ENCODE measurements at regions not wholly inside any gene's neighbourhood (a gene's known extent, or its start where the extent isn't known, plus 50 kb on each side); places are given as distances from the start of the nearest gene placed in this dataset.

DNA sequence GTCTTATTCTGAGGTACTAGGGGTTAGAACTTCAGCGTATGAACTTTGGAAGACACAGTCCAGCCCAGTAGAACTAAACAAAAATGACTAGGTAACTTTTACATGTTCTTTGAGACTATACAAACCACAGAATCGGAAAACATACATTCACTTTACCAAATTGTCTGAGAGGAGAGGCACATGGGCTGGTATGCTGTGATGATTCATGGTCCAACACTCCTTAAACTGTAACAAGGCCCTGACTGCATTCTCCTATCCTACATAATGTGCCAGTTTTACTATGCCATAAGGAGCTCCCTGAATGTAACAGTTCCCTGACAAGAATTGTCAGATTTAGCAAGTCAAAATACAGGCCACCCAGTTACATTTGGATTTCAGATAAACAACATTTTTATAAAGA lies 640.0 kb downstream of the RAB28 start:
- Histone ChIP-seq H4K20me1 (ENCODE audit: insufficient read depth) (no peaks in the 10 kb centered on the region), H2AFZ (ENCODE audit: low read depth, low read length, poor library complexity, severe bottlenecking) (no peak overlapping the region), H3K9me2 (ENCODE audit: insufficient read depth) (no peaks in the 10 kb centered on the region), H3K4me2 (ENCODE audit: low read length) (no peak overlapping the region), H3K9me3 (ENCODE audit: control insufficient read depth in 1 of 2, insufficient read depth in 1 of 2, low read depth in 1 of 2, low read length in 2 of 2) (no peaks in the 10 kb centered on the region), H3K4me1 (ENCODE audit: control insufficient read depth in 1 of 2, insufficient read depth in 2 of 2, low read length in 2 of 2) (no peaks in the 10 kb centered on the region), H3K27ac (ENCODE audit: low read depth, low read length) (no peak overlapping the region), H3K9ac (ENCODE audit: low read length) (no peak overlapping the region), H3K27me3 (ENCODE audit: insufficient read depth, low read length) (no peaks in the 10 kb centered on the region), H3K36me3 (ENCODE audit: control insufficient read depth in 1 of 2, insufficient read depth in 2 of 2, low read length in 2 of 2) (no peaks in the 10 kb centered on the region), H3K79me2 (ENCODE audit: insufficient read depth, low read length) (no peaks in the 10 kb centered on the region), H3K4me3 (replicated peaks in 1 of 2; ENCODE audit: low read depth in 1 of 2, low read length in 2 of 2) (no peak overlapping the region)
- DNase-seq (ENCODE audit: low read depth, low spot score) (no peak), ATAC-seq (no peak)
- CTCF ChIA-PET = no interaction called here
- POLR2A ChIA-PET = no interaction called here
- TF ChIP-seq ELF1 (IDR thresholded peaks at IDR 0.05; ENCODE audit: borderline replicate concordance, low read depth) (no peak), CBX3 (IDR thresholded peaks at IDR 0.05; ENCODE audit: low read depth) (no peak), JUND (IDR thresholded peaks at IDR 0.05) (no peak), YY1 (IDR thresholded peaks at IDR 0.05; ENCODE audit: extremely low read depth, insufficient replicate concordance, low read depth, low read length) (no peak), POLR2A (IDR thresholded peaks at IDR 0.05; ENCODE audit: borderline replicate concordance, extremely low read depth, insufficient read depth, insufficient read length) (no peak), TCF7L2 (IDR thresholded peaks at IDR 0.05; ENCODE audit: borderline replicate concordance, extremely low read depth, insufficient read depth, insufficient read length) (no peak), SP1 (IDR thresholded peaks at IDR 0.05; ENCODE audit: low read depth) (no peak), POLR2AphosphoS5 (IDR thresholded peaks at IDR 0.05; ENCODE audit: low read depth, low read length) (no peak), EZH2phosphoT487 (IDR thresholded peaks at IDR 0.05; ENCODE audit: borderline replicate concordance) (no peak), SRF (IDR thresholded peaks at IDR 0.05; ENCODE audit: low read depth) (no peak), EZH2 (IDR thresholded peaks at IDR 0.05) (no peak), ZNF274 (IDR thresholded peaks at IDR 0.05; ENCODE audit: low read depth, low read length) (no peak), RAD21 (IDR thresholded peaks at IDR 0.05; ENCODE audit: low read depth) (no peak), CEBPB (IDR thresholded peaks at IDR 0.05; ENCODE audit: low read depth) (no peak), EGR1 (IDR thresholded peaks at IDR 0.05; ENCODE audit: low read depth) (no peak)
- TF ChIP-seq, protein P1, sequence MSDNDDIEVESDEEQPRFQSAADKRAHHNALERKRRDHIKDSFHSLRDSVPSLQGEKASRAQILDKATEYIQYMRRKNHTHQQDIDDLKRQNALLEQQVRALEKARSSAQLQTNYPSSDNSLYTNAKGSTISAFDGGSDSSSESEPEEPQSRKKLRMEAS (IDR thresholded peaks at IDR 0.05) = no peak
- TF ChIP-seq, protein P2, sequence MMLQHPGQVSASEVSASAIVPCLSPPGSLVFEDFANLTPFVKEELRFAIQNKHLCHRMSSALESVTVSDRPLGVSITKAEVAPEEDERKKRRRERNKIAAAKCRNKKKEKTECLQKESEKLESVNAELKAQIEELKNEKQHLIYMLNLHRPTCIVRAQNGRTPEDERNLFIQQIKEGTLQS (IDR thresholded peaks at IDR 0.05) = no peak
- TF ChIP-seq, protein P3, sequence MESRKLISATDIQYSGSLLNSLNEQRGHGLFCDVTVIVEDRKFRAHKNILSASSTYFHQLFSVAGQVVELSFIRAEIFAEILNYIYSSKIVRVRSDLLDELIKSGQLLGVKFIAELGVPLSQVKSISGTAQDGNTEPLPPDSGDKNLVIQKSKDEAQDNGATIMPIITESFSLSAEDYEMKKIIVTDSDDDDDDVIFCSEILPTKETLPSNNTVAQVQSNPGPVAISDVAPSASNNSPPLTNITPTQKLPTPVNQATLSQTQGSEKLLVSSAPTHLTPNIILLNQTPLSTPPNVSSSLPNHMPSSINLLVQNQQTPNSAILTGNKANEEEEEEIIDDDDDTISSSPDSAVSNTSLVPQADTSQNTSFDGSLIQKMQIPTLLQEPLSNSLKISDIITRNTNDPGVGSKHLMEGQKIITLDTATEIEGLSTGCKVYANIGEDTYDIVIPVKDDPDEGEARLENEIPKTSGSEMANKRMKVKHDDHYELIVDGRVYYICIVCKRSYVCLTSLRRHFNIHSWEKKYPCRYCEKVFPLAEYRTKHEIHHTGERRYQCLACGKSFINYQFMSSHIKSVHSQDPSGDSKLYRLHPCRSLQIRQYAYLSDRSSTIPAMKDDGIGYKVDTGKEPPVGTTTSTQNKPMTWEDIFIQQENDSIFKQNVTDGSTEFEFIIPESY (IDR thresholded peaks at IDR 0.05; ENCODE audit: extremely low read depth, insufficient replicate concordance, low read length) = no peak
- TF ChIP-seq, protein P4, sequence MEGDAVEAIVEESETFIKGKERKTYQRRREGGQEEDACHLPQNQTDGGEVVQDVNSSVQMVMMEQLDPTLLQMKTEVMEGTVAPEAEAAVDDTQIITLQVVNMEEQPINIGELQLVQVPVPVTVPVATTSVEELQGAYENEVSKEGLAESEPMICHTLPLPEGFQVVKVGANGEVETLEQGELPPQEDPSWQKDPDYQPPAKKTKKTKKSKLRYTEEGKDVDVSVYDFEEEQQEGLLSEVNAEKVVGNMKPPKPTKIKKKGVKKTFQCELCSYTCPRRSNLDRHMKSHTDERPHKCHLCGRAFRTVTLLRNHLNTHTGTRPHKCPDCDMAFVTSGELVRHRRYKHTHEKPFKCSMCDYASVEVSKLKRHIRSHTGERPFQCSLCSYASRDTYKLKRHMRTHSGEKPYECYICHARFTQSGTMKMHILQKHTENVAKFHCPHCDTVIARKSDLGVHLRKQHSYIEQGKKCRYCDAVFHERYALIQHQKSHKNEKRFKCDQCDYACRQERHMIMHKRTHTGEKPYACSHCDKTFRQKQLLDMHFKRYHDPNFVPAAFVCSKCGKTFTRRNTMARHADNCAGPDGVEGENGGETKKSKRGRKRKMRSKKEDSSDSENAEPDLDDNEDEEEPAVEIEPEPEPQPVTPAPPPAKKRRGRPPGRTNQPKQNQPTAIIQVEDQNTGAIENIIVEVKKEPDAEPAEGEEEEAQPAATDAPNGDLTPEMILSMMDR (IDR thresholded peaks at IDR 0.05 in 2 of 3, conservative IDR thresholded peaks at IDR 0.05 in 1 of 3; ENCODE audit: borderline replicate concordance in 1 of 3, insufficient read depth in 1 of 3, low read depth in 2 of 3, low read length in 2 of 3) = no peak
- BruUV-seq (replicated peaks) = no TSS peak
- intact Hi-C loops (cut with micrococcal nuclease) = loop anchor here (2.0 kb wide), 1 partner anchor 705 kb away; no protein-coding TSS in a partner anchor
- RAD21 ChIA-PET (ENCODE audit: low non-redundant PET in 1 of 2, low total read pairs in 2 of 2, uncharacterized antibody in 2 of 2, unreplicated experiment in 2 of 2) = no interaction called here
